ENCODE measurements at regions not wholly inside any gene's neighbourhood (a gene's known extent, or its start where the extent isn't known, plus 50 kb on each side); places are given as distances from the start of the nearest gene placed in this dataset.

DNA sequence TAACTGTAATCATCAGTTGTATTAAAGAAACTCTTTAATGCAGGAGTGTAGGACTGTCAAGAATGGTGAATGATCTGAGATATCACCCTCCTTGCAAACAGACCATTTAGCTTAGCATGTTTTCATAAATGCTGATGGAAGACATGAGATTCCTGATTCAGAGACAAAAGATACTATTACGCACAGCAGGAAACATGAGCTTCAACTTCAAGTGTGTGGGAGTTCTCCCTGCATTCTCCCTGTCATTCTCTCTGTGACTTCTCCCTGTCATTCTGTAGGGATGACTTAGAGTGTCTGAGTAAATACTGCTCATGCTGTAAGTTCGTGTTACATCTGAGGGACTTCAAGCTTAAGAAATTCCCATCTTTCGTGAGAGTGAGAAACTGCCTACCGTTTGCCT is 866.0 kb upstream of the PRKX start:
- POLR2A ChIA-PET (ENCODE audit: unreplicated experiment): no interaction called here
- H3K56ac ChIP-seq (ENCODE audit: extremely low read depth, insufficient read depth, low read length): no peak overlapping the region
- dilution Hi-C loops (cut with HindIII; ENCODE audit: low sequenced_read_pairs, unreplicated experiment): no loop called here
- H2AK9ac ChIP-seq (replicated peaks; ENCODE audit: low read depth, low read length, poor library complexity): no peak overlapping the region
- H4K91ac ChIP-seq (ENCODE audit: insufficient read depth, low read depth, low read length): no peak overlapping the region
- no peaks in the 10 kb centered on the region for H4K20me1 ChIP-seq (ENCODE audit: insufficient read depth, low read length)
- no peak overlapping the region for H4K5ac ChIP-seq (ENCODE audit: low read depth, low read length)
- no peak overlapping the region for H3K4me3 ChIP-seq (ENCODE audit: insufficient read depth, low read depth, low read length)
- H3K14ac ChIP-seq (replicated peaks; ENCODE audit: low read depth, low read length): no peak overlapping the region
- no peak overlapping the region for H3K27ac ChIP-seq (ENCODE audit: insufficient read depth, low read length)
- TF ChIP-seq MXI1 (IDR thresholded peaks at IDR 0.05; ENCODE audit: borderline replicate concordance, low read depth, low read length): no peak
- no peak for TF ChIP-seq SMC3 (IDR thresholded peaks at IDR 0.05; ENCODE audit: low read depth, low read length)
- no peak for TF ChIP-seq NFE2L2 (IDR thresholded peaks at IDR 0.05; ENCODE audit: low read depth, low read length)
- TF ChIP-seq, protein P1, sequence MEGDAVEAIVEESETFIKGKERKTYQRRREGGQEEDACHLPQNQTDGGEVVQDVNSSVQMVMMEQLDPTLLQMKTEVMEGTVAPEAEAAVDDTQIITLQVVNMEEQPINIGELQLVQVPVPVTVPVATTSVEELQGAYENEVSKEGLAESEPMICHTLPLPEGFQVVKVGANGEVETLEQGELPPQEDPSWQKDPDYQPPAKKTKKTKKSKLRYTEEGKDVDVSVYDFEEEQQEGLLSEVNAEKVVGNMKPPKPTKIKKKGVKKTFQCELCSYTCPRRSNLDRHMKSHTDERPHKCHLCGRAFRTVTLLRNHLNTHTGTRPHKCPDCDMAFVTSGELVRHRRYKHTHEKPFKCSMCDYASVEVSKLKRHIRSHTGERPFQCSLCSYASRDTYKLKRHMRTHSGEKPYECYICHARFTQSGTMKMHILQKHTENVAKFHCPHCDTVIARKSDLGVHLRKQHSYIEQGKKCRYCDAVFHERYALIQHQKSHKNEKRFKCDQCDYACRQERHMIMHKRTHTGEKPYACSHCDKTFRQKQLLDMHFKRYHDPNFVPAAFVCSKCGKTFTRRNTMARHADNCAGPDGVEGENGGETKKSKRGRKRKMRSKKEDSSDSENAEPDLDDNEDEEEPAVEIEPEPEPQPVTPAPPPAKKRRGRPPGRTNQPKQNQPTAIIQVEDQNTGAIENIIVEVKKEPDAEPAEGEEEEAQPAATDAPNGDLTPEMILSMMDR (conservative IDR thresholded peaks at IDR 0.05; ENCODE audit: low read depth, low read length): no peak
- no peak for TF ChIP-seq POLR2A (IDR thresholded peaks at IDR 0.05; ENCODE audit: low read depth, low read length)
- TF ChIP-seq, protein P2, sequence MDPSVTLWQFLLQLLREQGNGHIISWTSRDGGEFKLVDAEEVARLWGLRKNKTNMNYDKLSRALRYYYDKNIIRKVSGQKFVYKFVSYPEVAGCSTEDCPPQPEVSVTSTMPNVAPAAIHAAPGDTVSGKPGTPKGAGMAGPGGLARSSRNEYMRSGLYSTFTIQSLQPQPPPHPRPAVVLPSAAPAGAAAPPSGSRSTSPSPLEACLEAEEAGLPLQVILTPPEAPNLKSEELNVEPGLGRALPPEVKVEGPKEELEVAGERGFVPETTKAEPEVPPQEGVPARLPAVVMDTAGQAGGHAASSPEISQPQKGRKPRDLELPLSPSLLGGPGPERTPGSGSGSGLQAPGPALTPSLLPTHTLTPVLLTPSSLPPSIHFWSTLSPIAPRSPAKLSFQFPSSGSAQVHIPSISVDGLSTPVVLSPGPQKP (IDR thresholded peaks at IDR 0.05; ENCODE audit: borderline replicate concordance, low read depth, low read length): no peak
- TF ChIP-seq RFX5 (IDR thresholded peaks at IDR 0.05; ENCODE audit: low read depth, low read length): no peak
- TF ChIP-seq CEBPB (IDR thresholded peaks at IDR 0.05; ENCODE audit: low read depth, low read length): no peak
- no peak for TF ChIP-seq CHD1 (IDR thresholded peaks at IDR 0.05; ENCODE audit: low read depth, low read length)
- no peak for TF ChIP-seq MAZ (IDR thresholded peaks at IDR 0.05; ENCODE audit: borderline replicate concordance, low read depth, low read length)
- TF ChIP-seq BHLHE40 (IDR thresholded peaks at IDR 0.05; ENCODE audit: low read depth, low read length): no peak
- TF ChIP-seq FOS (IDR thresholded peaks at IDR 0.05; ENCODE audit: low read depth, low read length): no peak
- TF ChIP-seq MAFK (IDR thresholded peaks at IDR 0.05; ENCODE audit: low read depth, low read length): no peak
- no peaks in the 10 kb centered on the region for H3K27me3 ChIP-seq (ENCODE audit: control insufficient read depth, insufficient read depth, low read length)
- H3K79me1 ChIP-seq (ENCODE audit: low read depth in 1 of 2, low read length in 2 of 2): no peaks in the 10 kb centered on the region
- DNase-seq (no peak), ATAC-seq (ENCODE audit: low read depth) (no peak)
- H2BK20ac ChIP-seq (ENCODE audit: low read depth, low read length): no peak overlapping the region
- no peaks in the 10 kb centered on the region for H3K36me3 ChIP-seq (ENCODE audit: control insufficient read depth, insufficient read depth, low read length)
- H2AFZ ChIP-seq (replicated peaks; ENCODE audit: low read length, poor library complexity): no peak overlapping the region
- no peak overlapping the region for H4K8ac ChIP-seq (ENCODE audit: low read depth in 2 of 2, low read length in 2 of 2)
- intact Hi-C loops (cut with micrococcal nuclease): no loop called here
- peaks cover 4% of the 10 kb centered on the region; the same call in 1 of the 2 replicates for H3K9me3 ChIP-seq (ENCODE audit: control insufficient read depth, insufficient read depth, low read length)
- H3K23ac ChIP-seq (ENCODE audit: low read depth, low read length): no peak overlapping the region
- H3K9ac ChIP-seq (ENCODE audit: low read depth, low read length): no peak overlapping the region
- no TSS peak for BruUV-seq (replicated peaks)
- no peak overlapping the region for H2BK5ac ChIP-seq (ENCODE audit: low read depth, low read length, poor library complexity, severe bottlenecking)
- H2AK5ac ChIP-seq (ENCODE audit: low read depth, low read length): no peak overlapping the region
- H2BK15ac ChIP-seq (ENCODE audit: low read depth, low read length): no peak overlapping the region
- CTCF ChIA-PET: no interaction called here
- WGBS, 2 experiments (ENCODE audit: extremely low coverage in 2 of 2, insufficient read length in 1 of 2): no CpG with 5 or more reads among the region's 4 CpGs
- no peak overlapping the region for H3K4ac ChIP-seq (ENCODE audit: low read depth, low read length)
- no peaks in the 10 kb centered on the region for H3K9me1 ChIP-seq (ENCODE audit: insufficient read depth, low read length)
- in situ Hi-C loops (cut with MboI; ENCODE audit: low sequenced_read_pairs): no loop called here
- H3K18ac ChIP-seq (ENCODE audit: low read depth, low read length): no peak overlapping the region
- H3K4me2 ChIP-seq (ENCODE audit: low read depth, low read length): no peak overlapping the region
- H3K4me1 ChIP-seq (ENCODE audit: control insufficient read depth, insufficient read depth, low read length): no peaks in the 10 kb centered on the region
- no peak overlapping the region for H2BK120ac ChIP-seq (ENCODE audit: low read depth, low read length)

Measured in IMR-90 (cell line).